GM12874 (cell line): ENCODE measurements at regions not wholly inside any gene's neighbourhood (a gene's known extent, or its start where the extent isn't known, plus 50 kb on each side); places are given as distances from the start of the nearest gene placed in this dataset.

ENCODE experiments used
- TF ChIP-seq, protein P1 (sequence below): IDR thresholded peaks from 2 replicates; pipeline ENCODE4 v1.5.1; 2011; ENCODE audit warnings: low read depth, mild to moderate bottlenecking, control low read depth, low read length, moderate library complexity; ENCODE audit not compliant: insufficient read depth

DNA sequence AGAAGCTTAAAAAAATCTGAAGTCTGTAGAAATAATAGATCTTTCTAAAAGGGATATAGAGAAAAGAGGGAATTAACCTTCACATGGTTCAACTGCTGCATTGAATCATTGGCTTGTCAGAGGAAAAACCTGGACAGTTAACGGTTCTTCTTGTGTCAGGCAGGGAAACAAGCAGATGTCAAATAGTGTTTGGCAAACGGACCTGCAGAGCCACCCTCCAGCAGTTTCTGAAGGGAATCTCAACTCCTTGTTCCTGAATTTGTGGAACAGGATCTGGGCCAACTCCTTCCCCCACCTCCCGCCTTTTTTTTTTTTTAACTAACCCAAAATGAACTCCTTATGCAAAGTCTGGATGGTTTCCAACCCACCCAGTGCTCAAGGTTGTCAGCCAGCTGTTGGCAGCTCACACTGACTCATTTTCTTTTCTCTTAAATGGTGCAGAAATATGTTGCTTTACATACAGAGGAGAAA, 187.3 kb downstream of the CAND1 start:
- TF ChIP-seq, protein P1, sequence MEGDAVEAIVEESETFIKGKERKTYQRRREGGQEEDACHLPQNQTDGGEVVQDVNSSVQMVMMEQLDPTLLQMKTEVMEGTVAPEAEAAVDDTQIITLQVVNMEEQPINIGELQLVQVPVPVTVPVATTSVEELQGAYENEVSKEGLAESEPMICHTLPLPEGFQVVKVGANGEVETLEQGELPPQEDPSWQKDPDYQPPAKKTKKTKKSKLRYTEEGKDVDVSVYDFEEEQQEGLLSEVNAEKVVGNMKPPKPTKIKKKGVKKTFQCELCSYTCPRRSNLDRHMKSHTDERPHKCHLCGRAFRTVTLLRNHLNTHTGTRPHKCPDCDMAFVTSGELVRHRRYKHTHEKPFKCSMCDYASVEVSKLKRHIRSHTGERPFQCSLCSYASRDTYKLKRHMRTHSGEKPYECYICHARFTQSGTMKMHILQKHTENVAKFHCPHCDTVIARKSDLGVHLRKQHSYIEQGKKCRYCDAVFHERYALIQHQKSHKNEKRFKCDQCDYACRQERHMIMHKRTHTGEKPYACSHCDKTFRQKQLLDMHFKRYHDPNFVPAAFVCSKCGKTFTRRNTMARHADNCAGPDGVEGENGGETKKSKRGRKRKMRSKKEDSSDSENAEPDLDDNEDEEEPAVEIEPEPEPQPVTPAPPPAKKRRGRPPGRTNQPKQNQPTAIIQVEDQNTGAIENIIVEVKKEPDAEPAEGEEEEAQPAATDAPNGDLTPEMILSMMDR: no peak

DNA sequence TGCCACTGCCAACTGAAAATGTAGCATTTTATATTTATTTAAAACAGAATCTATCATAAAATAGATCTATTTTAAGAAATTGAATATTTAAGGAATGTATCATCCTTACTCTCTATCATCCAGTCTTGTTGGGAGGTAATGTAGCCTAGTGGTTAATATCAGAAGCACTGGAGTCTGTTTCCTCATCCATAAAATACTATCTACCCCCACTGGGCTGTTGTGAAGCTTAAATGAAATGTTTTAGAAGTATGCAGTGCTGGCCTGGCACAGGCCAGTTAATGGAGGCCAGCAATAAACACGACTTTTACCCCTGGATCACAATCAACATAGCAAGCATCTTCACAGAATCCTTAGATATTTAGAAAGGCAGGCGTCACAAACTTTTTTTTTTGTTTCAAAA, 188.0 kb downstream of the CAND1 start:
- TF ChIP-seq, protein P1: no peak

DNA sequence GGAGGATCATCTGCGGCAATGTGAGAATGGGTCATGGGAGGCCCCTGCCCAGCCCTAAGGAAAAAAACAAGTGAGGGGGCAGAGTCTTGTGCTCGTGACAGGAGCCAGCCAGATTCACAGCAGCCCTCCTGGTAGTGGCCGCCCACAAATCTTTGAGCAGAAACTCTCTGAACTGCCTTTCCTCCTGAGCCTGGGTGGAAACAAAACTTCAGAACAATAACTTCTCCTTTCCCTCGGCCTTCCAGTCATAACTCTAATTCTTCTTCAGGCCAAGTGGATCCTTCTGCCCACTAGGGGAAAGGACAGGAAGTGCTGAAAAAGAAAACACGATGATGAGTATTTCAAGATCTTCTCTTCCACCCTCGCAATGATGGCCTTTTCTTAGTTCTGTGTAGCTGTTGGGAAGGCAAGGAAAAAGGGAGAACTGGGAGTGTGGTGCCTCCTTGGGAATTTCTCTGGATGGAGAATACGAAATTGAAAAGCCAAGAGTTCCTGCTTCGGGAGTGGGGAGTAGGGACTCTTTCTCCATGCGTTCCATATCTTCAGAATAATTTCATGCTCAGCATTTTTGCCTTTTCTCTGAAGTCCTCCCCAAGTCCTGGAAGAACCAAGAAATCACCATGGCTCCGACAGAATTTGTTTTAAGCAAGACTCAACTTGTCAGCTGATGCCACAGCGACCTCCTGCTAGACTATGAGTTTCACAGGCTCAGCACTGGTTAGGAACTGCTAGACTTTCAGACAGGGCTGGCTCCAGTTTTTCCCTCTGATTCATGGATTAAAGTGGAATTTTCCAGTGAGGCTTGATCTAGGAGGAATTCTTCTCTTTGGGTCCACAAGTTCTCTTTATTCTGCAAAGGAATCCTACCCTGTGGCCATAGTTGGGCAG, 188.9 kb downstream of the CAND1 start:
- TF ChIP-seq, protein P1: no peak

DNA sequence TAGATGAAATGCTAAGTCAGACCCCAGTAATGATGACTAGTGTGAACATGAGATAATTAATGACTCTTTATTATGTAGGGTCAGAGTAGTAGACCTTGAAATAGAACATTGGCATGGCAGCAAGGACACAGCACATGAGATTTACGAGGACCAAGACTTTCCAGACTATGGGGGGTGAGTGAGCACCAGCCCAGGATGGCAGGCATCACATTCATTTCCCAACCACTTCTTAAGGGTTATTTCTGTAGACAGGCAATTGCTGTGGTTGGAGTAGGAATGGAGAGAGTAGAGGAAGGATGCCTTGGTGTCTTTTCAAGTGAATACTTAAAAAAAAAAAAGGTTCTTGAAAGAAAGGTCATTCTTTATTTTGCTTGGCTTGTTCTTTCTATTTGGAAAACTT, 189.4 kb upstream of the DYRK2 start:
- TF ChIP-seq, protein P1: no peak

DNA sequence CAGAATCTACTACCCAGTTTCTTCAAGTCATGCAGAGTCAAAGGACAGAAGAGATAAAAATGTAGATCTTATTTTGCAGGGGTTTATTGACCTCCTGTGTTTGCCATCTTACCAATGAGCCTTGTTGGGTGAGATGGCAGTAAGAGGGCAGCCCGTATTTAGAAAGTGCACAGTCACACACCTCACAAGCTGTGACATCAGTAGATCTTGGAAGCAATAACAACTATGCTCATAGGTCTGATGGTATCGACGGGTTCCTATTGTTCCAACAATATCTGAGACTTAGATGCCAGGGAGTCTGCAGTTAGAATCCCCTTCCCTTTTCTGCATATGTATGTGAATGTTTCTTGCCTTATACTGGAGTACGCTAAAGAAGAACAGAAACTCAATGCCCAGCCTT, 189.0 kb upstream of the DYRK2 start:
- TF ChIP-seq, protein P1: no peak

DNA sequence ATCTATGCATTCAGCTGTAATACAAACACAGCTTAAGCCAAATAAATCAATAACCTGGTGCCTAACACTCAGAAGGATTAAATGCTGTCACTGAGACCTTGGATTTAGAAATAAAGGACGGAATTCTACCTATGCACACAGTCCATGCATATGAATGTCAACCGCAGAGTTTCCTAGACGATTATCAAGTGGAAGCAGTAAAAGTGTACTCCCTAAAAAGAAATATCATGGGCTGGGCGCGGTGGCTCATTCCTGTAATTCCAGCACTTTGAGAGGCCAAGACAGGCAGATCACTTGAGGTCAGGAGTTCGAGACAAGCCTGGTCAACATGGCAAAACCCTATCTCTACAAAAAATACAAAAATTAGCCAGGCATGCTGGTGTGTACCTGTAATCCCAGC, 188.2 kb upstream of the DYRK2 start:
- TF ChIP-seq, protein P1: no peak

DNA sequence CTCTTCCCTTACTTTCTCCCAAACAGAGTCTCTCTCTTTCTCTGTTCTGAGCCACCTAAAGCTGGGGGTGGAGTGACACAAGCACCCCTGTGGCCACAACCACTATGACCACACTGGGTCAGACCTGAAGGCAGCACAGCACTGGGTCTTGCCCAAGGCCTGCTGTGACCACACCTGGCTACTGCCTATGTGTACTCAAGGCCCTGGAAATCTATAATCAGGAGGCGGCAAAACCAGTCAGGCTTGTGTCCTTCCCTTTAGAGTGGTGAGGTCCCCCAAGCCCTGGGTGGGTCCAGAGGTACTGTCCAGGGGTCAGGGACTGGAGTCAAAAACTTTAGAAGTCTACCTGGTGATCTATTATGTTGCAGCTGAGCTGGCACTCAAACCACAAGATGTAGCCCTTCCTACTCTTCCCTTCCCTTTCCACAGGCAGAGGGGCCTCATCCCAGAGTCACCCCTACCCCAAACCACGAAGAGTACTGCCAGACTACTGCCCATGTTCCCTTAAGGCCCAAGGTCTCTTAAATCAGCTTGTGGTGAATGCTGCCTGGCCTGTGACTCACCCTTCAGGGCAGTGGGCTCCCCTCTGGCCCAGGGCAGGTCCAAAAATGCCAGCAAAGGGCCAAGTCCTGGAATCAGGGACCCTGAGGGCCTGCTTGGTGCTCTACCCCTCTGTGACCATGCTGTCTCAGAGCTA, 179.8 kb upstream of the DYRK2 start:
- TF ChIP-seq, protein P1: no peak
